Left renal cortex interstitium (tissue), 4 donors: ENCODE measurements at regions not wholly inside any gene's neighbourhood (a gene's known extent, or its start where the extent isn't known, plus 50 kb on each side); places are given as distances from the start of the nearest gene placed in this dataset.

Source experiments
- DNase-seq, 4 donors: peaks; one replicate each; pipeline ENCODE4 v3.0.0-alpha.2; 2013; ENCODE audit warnings: low read depth in 4 of 4, low spot score in 2 of 4, missing footprints in 1 of 4

- no peak for DNase-seq
Measured at GRCh38 chr4:32163125-32163524, 1443.0 kb downstream of the PCDH7 start.

DNA sequence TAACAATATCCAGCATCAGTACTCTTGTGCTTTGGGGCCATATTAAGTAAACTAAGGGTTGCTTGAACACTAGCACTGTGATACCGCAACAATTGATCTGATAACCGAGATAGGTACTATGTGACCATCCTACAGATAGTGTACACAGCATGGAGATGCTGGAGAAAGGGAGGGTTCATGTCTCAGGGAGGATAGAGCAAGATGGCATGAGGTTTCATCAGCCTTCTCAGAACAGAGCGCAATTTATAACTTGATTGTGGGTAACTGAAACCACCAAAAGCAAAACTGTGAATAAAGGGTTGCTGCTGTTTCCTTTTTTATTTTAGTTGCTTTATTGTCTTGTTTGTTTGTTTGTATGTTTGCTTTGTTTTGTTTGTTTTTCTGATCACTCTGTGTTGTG, 1449.7 kb downstream of the PCDH7 start:
- no peak for DNase-seq

DNA sequence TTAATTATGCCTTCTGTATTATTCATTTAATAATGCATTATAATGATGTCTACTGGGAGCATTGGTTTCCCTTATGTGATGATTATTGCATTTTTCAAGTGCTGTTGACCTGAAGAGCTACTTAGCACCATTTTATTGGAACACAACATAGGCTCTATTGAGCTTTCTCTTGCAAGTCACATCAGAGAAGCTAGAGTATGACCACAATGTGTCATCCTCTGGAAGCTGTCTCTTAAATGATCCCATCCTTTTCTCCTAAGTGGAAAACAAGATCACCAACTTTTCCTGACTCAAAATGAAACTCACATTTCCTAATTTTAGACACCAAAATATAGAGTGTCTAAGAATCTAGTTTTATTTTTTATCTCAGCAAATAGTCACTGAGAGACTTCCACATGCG, 1451.9 kb downstream of the PCDH7 start:
- DNase-seq = no peak

GRCh38 chr4:32172761-32173160, 1452.6 kb downstream of the PCDH7 start:
- DNase-seq = no peak

DNA sequence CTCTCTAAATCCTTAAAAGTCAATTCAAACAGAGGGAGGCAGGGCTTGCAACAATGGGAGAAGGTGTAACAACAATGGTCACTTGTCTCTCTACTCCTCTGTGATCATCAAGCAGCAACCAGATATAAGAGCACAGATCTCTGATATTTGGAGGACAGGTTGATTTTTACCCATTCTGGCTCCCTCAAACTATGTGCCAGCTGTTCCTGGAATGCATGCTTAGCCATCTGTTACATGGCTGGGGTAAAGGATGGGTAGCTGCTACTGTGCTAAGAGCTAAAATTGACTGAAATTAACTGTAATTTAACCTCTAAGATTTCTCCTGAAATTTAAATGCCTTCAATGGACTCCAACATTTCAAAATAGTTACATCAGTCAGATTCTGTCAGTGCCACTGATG, 1459.9 kb downstream of the PCDH7 start:
- no peak for DNase-seq

- DNase-seq = no peak
Measured at GRCh38 chr4:32184186-32184585, 1464.0 kb downstream of the PCDH7 start.

GRCh38 chr4:32189130-32189529, 1469.0 kb downstream of the PCDH7 start:
- no peak for DNase-seq

- DNase-seq = no peak
Measured at GRCh38 chr4:32189788-32190187, 1469.6 kb downstream of the PCDH7 start.

DNA sequence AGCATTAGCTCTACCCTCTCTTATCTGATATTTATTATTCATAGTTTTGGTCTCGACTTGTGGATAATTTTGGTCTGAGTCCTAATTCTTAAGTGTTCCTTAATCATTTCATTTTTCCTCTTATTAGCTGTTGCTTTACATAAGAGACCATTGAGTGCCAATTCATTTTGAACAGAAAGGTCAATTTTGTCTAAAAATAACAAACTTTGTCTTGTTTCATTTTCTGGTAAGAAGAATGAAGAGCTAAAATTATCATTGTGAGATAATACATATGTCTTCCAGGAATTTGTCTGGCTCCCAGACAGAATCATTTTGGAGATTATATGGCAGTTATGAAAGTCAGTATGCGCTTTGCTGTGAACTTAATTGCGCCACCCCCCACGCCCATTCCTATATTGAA, 1471.8 kb downstream of the PCDH7 start:
- no peak for DNase-seq

GRCh38 chr4:32192363-32192762, 1472.2 kb downstream of the PCDH7 start:
- DNase-seq = no peak

DNA sequence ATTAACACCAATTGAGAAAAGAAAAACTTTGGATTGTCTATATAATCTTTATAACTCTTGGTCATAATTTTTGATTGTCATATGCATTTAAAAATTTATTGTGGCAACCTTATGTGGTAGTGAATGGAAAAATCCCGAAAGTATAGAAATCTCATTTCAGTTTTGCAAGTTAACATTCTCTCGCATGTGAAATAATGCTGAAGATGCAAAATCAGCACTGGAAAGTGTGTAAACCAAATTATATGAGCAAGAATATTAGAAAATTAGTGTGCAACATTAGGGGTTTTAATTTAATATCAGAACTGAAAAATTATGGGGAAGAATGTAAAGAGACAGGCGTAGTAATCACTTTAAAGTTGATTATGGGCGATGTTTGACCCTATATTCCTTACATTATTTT, 1472.8 kb downstream of the PCDH7 start:
- no peak for DNase-seq

- DNase-seq = peak in 2 of 4 donors; percentile 11 to 24
Measured at GRCh38 chr4:32196950-32197688, 1477.0 kb downstream of the PCDH7 start.

GRCh38 chr4:32199639-32200038, 1479.5 kb downstream of the PCDH7 start:
- DNase-seq = no peak

DNA sequence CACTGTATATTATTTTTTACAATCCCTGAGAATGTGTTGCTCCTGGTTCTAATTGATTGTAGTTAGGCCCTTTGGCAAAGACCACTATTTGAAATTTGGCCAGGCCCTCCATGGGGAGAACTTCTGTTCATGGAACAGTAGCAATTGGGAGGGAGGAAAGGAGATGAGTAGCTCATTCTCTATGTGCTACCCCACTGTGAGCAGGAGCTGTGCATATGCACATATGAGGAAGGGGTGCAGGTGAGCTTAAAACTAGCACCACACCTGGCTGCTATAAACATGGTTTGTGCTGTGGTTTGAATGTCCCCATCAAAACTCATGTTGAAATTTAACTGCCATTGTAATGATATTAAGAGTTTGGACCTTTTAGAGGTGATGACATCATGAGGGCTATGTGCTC, 1483.2 kb downstream of the PCDH7 start:
- DNase-seq = no peak

- DNase-seq = no peak
Measured at GRCh38 chr4:32206756-32207155, 1486.6 kb downstream of the PCDH7 start.

GRCh38 chr4:32207456-32207855, 1487.3 kb downstream of the PCDH7 start:
- no peak for DNase-seq

- no peak for DNase-seq
Measured at GRCh38 chr4:32215277-32215676, 1495.1 kb downstream of the PCDH7 start.

DNA sequence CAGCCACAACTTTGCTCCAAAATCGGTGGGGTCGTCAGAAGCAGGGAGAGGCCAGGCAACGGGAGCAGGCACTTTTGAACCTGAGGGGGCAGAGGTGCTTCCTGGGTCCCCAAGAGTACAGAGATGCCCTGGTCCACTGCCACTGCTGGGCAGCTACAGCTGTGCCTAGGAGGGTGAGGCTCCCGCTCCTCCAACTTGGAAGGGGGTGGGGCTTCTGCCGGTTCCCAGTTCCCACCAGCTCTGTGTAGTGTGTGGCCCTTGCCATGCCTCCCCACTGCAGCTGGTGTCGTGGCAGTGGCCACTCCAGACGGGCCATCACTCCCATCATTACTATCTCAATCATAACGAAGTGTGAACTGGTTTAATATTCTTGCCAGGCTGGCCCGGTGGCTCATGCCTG, 1496.3 kb downstream of the PCDH7 start:
- DNase-seq = no peak

DNA sequence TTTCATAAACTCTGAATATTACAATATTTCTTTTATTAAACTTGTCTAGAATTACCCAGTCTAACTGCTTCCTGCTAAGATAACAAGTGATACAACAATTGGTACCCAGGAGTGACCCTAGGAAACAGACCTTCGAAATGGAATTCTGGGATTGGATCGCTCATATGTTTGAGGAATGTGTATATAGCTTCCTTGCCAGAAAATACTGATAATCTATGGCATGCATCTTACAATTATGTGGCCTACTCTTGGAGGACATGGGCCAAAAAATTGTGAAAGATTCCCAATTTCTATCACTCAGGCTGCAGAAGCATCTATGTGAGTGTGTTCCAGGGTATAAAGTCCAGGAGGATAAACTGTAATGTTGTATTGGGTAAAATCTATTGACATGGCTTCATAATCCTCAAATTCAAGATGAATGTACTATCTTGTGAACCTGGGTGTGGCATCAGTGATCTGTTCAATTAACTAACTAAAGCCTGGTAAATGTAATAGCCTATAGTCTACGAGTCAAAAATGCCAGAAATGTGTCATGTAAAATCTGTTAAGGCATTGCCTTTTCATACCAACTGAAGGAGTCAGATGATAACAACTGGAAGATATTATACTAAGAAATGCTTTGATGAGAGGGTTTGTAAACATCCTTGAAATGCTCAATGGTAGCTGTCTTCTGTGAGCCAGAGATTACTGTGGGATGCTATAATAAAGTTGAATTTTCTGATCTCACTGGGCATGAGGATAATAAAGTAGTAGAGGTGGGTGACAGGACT, 1499.3 kb downstream of the PCDH7 start:
- no peak for DNase-seq

- DNase-seq = no peak
Measured at GRCh38 chr4:32226204-32226603, 1506.0 kb downstream of the PCDH7 start.

DNA sequence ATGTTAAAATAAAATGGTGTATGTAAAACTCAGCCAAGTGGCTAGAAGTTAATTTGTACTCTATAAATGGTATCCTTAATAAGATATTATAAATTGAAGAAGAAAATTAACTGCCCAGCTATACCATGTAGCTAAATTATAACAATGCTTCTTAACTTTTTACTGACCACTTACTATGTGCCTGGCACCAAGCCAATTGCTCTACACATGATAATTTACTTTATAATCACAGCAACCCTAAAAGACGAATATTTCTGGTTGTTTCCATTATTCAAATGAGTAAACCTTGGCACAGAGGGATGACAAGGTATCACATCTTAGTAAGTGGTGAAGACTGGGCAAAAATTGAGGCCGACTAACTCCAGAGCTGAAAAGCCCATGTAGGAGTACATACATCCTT, 1506.6 kb downstream of the PCDH7 start:
- no peak for DNase-seq

DNA sequence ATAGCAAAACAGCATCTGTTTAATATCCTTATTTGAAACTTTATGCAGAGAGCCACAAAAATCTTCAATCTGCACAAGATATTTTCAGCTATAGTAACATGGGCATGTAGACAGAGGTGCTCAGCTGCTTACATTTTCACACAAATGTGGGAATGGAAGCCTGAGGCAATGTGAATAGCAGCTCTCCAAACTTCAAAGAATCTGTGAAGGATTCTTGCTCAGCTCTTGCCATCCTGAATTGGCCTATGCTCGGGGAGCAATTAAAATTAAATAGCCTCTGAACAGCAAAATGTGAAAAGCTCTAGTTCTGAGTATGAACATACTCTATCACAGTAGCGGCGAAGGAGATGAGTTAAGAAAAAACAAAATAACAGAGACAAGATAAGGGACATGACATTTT, 1523.8 kb downstream of the PCDH7 start:
- no peak for DNase-seq
